Activated naive CD8-positive, alpha-beta T cell treated with anti-CD3 and anti-CD28 coated beads, Interleukin-2, amount 10 ng/mL, durations not matched to agents 7 days and 5 days (primary cell): ENCODE measurements at regions not wholly inside any gene's neighbourhood (a gene's known extent, or its start where the extent isn't known, plus 50 kb on each side); places are given as distances from the start of the nearest gene placed in this dataset.

Source experiments
- ATAC-seq: fragments of 150-1000 bp; cut with Tn5 transposase; one replicate; pipeline ENCODE4 v1.10.0; 2021; ENCODE audit warnings: low read depth, moderate library complexity
- POLR2A ChIA-PET: fragments of 350-600 bp; sonication (Branson Sonifier 250); formaldehyde crosslinking; loops from one replicate; lab custom pipeline; 2021; ENCODE audit warnings: antibody characterized with exemption; lab: Charles Lee
- DNase-seq: peaks from one replicate; pipeline ENCODE4 v3.0.0; 2021
- H3K27ac Mint-ChIP-seq: one replicate; pipeline ENCODE4 v1.8.0; 2022; ENCODE audit warnings: mild to moderate bottlenecking, mixed read lengths
- H3K27me3 Mint-ChIP-seq: one replicate; pipeline ENCODE4 v1.8.0; 2022; ENCODE audit warnings: mild to moderate bottlenecking, moderate library complexity, mixed read lengths
- H3K36me3 Mint-ChIP-seq: one replicate; pipeline ENCODE4 v1.8.0; 2021; ENCODE audit warnings: mild to moderate bottlenecking, mixed read lengths
- H3K4me1 Mint-ChIP-seq: one replicate; pipeline ENCODE4 v1.8.0; 2021; ENCODE audit warnings: mixed read lengths
- H3K4me3 Mint-ChIP-seq: one replicate; pipeline ENCODE4 v1.8.0; 2022; ENCODE audit warnings: mild to moderate bottlenecking, moderate library complexity, mixed read lengths
- H3K9me3 Mint-ChIP-seq: one replicate; pipeline ENCODE4 v1.8.0; 2021; ENCODE audit warnings: mixed read lengths

DNA sequence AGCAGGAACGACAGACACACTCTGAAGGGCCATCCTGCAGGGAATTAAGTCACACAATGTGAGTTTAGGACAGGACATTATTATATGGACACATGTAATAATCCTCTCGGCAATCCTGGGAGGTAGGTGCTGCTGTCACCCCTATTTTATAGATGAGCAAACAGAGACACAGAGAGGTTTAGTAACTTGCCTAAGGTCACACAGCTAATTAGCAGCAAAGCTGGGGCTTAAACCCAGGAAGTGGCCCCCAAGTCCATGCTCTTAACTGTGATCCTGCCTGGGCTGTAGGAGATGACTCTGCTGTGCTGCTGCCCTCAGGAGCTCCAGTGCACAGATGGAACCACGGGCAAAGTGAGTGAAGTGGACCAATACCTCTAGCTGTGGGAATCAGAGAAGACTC is 660.0 kb downstream of the PTPRU start:
- Mint-ChIP-seq H3K36me3 (no peaks in the 10 kb centered on the region), H3K27ac (no peak overlapping the region), H3K4me3 (no peak overlapping the region), H3K4me1 (no peaks in the 10 kb centered on the region), H3K27me3 (peaks cover 14% of the 10 kb centered on the region), H3K9me3 (no peaks in the 10 kb centered on the region)
- DNase-seq (no peak), ATAC-seq (no peak)
- POLR2A ChIA-PET: no interaction called here

DNA sequence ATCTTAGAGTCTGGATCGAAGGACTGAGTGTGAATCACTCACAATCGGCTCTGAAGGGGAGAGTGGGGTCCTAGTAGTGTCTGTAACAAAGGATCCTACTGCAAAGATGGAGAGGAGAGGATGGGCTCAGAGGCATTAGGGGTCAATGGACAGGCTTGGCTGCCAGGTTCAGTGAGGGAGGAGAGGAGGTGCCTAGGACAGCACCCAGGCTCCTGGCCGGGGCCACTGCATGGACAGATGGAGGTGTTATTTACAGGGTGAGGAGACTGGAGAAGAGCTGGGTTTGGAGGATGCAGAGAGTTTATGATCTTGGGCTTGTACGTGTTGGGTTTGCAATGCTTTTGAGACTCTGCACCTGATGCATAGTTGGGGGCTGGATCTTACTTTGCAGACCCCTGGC is 658.9 kb downstream of the PTPRU start:
- Mint-ChIP-seq H3K27me3 (peaks cover 17% of the 10 kb centered on the region), H3K27ac (no peak overlapping the region), H3K4me3 (no peak overlapping the region), H3K9me3 (no peaks in the 10 kb centered on the region), H3K36me3 (no peaks in the 10 kb centered on the region), H3K4me1 (no peaks in the 10 kb centered on the region)
- POLR2A ChIA-PET: no interaction called here
- DNase-seq: no peak
- no peak for ATAC-seq

DNA sequence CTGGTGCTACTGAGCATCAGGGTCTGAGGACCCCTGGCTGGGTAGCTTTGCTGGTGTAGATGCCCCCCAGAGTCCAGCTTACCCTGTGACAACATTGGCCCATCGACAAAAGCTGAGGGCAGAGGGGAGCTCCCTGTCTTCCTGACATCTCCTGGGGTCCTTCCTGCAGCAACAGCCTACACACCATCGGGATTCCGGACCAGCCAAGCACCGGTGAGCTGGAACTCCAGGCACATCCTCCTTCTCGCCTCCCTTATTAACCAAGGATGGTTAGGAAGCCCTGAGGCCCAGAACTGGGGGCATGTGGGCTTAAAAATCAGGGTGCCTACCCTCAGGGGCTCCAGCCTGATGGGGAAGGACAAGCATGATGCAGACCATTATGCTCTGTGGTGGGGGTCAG is 658.0 kb downstream of the PTPRU start:
- no peaks in the 10 kb centered on the region for H3K9me3 Mint-ChIP-seq
- no peak overlapping the region for H3K27ac Mint-ChIP-seq
- no peak for ATAC-seq
- no peaks in the 10 kb centered on the region for H3K4me1 Mint-ChIP-seq
- no peak for DNase-seq
- H3K27me3 Mint-ChIP-seq: peaks cover 20% of the 10 kb centered on the region
- H3K36me3 Mint-ChIP-seq: no peaks in the 10 kb centered on the region
- no peak overlapping the region for H3K4me3 Mint-ChIP-seq
- POLR2A ChIA-PET: no interaction called here

DNA sequence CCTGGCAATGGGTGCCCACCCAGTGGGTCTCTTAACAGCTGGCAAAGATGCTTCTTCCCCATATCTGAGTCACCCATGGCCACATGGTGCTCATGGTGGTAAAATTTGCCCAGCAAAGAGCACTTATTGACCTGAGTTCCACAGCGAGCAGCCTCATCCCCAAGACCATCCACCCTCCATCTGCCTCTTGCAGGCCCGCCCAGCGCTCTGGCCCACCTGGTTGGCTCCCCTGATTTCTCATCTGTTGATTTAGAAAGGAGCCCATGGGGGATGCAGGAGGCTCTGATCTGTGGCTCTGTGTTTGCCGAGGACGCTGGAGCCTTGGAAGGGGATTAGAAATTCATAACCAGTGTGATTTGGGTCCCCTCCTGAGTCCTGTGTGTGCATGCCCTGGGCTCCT is 657.5 kb downstream of the PTPRU start:
- ATAC-seq: no peak
- POLR2A ChIA-PET: no interaction called here
- no peaks in the 10 kb centered on the region for H3K36me3 Mint-ChIP-seq
- no peaks in the 10 kb centered on the region for H3K9me3 Mint-ChIP-seq
- peaks cover 17% of the 10 kb centered on the region for H3K27me3 Mint-ChIP-seq
- H3K27ac Mint-ChIP-seq: no peak overlapping the region
- DNase-seq: no peak
- no peak overlapping the region for H3K4me3 Mint-ChIP-seq
- no peaks in the 10 kb centered on the region for H3K4me1 Mint-ChIP-seq

DNA sequence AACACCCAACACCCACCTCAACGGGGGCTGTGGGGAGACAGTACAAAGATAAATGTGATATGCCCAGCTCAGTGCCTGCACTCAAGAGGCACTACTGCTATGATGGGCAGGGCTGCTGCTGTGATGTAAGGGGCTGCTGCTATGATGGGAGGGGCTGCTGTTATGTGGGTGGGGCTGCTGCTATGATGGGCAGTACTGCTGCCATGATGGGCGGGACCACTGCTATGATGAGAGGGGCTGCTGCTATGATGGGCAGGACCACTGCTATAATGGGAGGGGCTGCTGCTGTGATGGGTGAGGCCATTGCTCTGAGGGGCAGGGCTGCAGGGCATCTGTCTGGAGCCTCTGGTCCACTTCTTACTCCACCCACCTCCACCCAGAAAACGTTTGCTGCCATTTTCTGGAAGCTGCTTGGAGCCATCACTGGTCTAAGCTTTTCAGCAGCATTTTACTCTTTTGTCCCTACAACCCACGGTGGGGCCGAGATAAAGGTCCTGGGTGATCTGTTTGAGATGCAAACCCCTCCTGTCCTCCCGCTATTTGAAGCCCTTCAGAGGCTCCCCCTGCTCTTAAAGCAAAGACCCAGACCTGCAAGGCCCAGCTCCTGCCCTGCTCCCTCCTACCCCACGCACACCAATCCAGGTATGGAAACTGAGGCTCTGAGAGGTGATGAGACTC is 656.9 kb downstream of the PTPRU start:
- no peaks in the 10 kb centered on the region for H3K36me3 Mint-ChIP-seq
- H3K27ac Mint-ChIP-seq: no peak overlapping the region
- no peaks in the 10 kb centered on the region for H3K4me1 Mint-ChIP-seq
- POLR2A ChIA-PET: no interaction called here
- H3K9me3 Mint-ChIP-seq: no peaks in the 10 kb centered on the region
- ATAC-seq: no peak
- H3K4me3 Mint-ChIP-seq: no peak overlapping the region
- H3K27me3 Mint-ChIP-seq: peaks cover 16% of the 10 kb centered on the region
- no peak for DNase-seq

DNA sequence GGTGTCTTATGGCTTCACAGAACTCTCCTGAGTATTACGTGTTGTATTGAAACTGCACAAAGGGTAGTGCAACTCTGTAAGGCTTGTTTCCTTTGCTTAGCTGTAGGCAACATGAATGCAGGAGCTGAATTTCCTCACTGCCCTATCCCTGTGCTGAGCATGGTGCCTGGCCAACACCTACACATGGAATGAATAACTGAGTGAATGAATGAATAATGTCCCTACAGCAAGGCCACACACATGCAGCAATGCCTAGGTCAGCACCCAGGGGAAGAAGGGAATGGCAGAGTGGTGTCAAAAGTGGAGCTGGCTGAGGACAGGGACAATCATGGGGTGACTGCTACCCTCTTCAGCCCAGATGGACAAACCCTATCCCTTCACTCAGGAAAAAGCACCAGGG is 655.9 kb downstream of the PTPRU start:
- POLR2A ChIA-PET: no interaction called here
- H3K4me1 Mint-ChIP-seq: no peaks in the 10 kb centered on the region
- no peak overlapping the region for H3K27ac Mint-ChIP-seq
- no peak overlapping the region for H3K4me3 Mint-ChIP-seq
- DNase-seq: no peak
- H3K36me3 Mint-ChIP-seq: no peaks in the 10 kb centered on the region
- no peaks in the 10 kb centered on the region for H3K9me3 Mint-ChIP-seq
- H3K27me3 Mint-ChIP-seq: peaks cover 15% of the 10 kb centered on the region
- no peak for ATAC-seq

DNA sequence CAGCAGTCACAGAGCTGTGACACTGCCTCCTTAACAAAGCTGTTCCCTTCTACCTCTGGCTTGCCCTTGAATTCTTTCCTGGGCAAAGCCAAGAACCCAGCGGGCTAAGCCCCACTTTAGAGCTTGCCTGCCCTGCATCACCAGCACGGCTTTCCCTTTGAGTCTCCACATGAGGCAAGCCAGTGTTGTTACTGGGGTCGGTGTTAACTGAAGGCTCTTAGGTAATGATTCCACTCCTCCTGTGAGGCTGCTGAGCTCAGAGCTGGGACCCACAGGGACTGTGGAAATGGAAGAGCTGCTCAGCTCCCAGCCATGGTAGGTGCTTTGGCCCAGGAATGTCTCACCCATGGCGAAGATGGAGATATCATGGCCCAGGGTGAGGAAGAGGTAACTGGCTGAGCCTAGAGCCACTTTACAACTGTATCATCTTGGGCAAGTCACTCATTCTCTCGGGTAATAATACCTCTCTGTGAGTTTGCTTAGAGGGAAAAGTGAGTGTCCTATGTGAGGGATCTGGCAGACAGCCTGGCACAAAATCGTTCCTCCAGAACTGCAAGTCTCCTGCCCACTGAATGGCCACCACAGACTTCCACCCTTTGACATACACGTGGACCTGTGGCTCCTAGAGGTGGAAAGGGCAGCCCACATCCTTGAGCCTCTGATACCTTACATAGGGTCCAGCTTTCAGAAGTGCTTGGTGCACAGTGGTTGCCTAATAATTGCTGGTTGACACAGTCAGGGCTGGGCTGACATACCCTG is 654.1 kb downstream of the PTPRU start:
- no peaks in the 10 kb centered on the region for H3K9me3 Mint-ChIP-seq
- H3K36me3 Mint-ChIP-seq: no peaks in the 10 kb centered on the region
- H3K4me1 Mint-ChIP-seq: no peaks in the 10 kb centered on the region
- no peak for ATAC-seq
- H3K27me3 Mint-ChIP-seq: peaks cover 15% of the 10 kb centered on the region
- POLR2A ChIA-PET: no interaction called here
- no peak overlapping the region for H3K27ac Mint-ChIP-seq
- H3K4me3 Mint-ChIP-seq: no peak overlapping the region
- no peak for DNase-seq

DNA sequence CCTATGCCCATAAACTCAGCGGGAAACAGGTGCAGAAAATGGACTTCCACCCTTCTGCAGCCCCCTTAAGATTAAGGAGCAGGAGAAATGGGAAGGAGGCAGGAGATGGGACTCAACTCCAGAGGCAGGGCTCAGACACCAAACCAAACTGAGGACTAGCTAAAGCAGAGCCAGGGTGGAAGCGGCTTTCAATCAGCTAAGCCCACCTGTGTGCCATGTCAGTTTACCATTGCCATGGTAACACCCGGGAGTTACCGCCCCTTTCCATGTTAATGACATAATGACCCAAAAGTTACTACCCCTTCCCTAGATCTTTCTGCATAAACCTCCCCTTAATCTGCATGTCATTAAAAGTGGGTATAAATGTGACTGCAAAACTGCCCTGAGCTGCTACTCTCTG is 653.5 kb downstream of the PTPRU start:
- POLR2A ChIA-PET: no interaction called here
- H3K27me3 Mint-ChIP-seq: peaks cover 15% of the 10 kb centered on the region
- no peak for ATAC-seq
- no peak for DNase-seq
- no peak overlapping the region for H3K4me3 Mint-ChIP-seq
- no peak overlapping the region for H3K27ac Mint-ChIP-seq
- no peaks in the 10 kb centered on the region for H3K4me1 Mint-ChIP-seq
- no peaks in the 10 kb centered on the region for H3K9me3 Mint-ChIP-seq
- H3K36me3 Mint-ChIP-seq: no peaks in the 10 kb centered on the region

DNA sequence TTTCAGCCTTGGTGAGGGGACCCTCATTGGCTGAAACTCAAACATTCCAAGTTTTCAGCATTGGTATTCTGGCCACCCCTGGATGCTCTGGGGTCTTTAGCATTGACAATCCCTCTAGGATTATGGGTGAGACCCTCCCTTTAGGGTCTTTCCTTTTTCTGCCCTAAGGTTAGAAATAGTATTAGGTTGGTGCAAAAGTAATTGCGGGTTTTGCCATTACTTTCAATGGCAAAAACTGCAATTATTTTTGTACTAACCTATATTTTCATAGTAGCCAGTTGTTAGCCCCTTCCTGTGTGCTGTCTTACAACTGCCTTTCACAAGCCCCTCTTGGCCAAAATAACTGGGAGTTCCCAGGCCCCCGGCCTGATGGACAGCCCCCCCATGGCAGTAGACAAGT is 648.4 kb downstream of the PTPRU start:
- POLR2A ChIA-PET: no interaction called here
- H3K27me3 Mint-ChIP-seq: peaks cover 2% of the 10 kb centered on the region
- DNase-seq: no peak
- no peaks in the 10 kb centered on the region for H3K9me3 Mint-ChIP-seq
- H3K4me3 Mint-ChIP-seq: no peak overlapping the region
- ATAC-seq: no peak
- H3K36me3 Mint-ChIP-seq: no peaks in the 10 kb centered on the region
- H3K27ac Mint-ChIP-seq: no peak overlapping the region
- no peaks in the 10 kb centered on the region for H3K4me1 Mint-ChIP-seq

DNA sequence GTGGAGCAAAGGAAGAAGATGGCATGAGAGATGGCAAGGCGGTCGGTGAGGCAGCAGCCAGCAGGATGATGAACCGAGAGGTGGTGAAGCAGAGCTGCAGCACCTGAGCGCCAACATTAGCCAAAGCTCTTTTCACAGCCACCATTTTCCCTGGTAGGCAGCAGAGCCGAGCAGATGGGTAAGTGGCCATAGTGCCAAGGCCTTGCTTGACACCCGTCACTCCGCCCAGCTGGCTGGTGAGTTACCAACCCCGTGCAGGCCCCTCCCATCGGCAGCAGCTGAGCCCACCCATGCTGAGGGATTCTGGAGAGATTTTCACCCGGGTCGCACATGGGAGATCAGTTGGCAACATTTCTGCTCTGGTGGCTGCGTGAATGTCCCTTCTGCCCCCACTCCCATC is 647.7 kb downstream of the PTPRU start:
- no peak for DNase-seq
- no peaks in the 10 kb centered on the region for H3K4me1 Mint-ChIP-seq
- no peak for ATAC-seq
- no peak overlapping the region for H3K4me3 Mint-ChIP-seq
- H3K27me3 Mint-ChIP-seq: peaks cover 2% of the 10 kb centered on the region
- POLR2A ChIA-PET: no interaction called here
- H3K36me3 Mint-ChIP-seq: no peaks in the 10 kb centered on the region
- no peaks in the 10 kb centered on the region for H3K9me3 Mint-ChIP-seq
- H3K27ac Mint-ChIP-seq: no peak overlapping the region

DNA sequence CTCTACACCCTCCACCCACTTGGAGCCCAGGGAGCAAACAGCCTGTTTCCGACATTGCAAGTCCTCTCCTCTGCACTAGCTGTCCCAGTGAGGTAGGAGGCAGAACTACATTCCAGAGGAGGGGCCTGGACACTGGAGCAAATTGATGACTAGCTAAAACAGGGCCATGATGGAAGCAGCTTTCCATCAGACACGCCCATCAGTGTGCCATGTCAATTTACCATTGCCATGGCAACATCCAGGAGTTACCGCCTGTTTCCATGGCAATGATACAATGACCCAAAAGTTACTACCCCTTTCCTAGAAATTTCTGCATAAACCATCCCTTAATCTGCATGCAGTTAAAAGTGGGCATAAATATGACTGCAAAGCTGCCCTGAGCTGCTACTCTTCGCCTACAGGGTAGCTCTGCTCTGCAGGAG is 647.1 kb downstream of the PTPRU start:
- H3K27ac Mint-ChIP-seq: no peak overlapping the region
- no peak overlapping the region for H3K4me3 Mint-ChIP-seq
- H3K4me1 Mint-ChIP-seq: no peaks in the 10 kb centered on the region
- H3K36me3 Mint-ChIP-seq: no peaks in the 10 kb centered on the region
- H3K9me3 Mint-ChIP-seq: no peaks in the 10 kb centered on the region
- peaks cover 2% of the 10 kb centered on the region for H3K27me3 Mint-ChIP-seq
- DNase-seq (no peak), ATAC-seq (no peak)
- POLR2A ChIA-PET: no interaction called here

DNA sequence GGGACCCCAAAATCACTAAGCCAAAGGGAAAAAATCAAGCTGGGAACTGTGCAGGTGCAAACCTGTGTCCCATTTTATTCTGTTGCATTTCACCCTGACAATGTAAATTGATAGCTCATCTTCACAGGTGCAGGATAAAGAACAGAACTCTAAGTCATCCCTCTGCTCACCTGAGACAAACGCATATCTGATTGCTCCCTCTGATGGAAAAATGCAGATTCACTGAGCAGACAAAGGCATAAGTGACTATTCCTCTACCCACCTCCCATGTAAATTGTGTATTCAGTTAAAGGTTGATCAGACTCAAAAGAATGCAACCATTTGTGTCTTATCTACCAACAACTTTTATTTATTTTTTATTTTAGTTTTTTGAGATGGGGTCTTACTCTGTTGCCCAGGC is 644.2 kb downstream of the PTPRU start:
- ATAC-seq (no peak), DNase-seq (no peak)
- no peak overlapping the region for H3K4me3 Mint-ChIP-seq
- no peak overlapping the region for H3K27ac Mint-ChIP-seq
- H3K36me3 Mint-ChIP-seq: no peaks in the 10 kb centered on the region
- no peaks in the 10 kb centered on the region for H3K4me1 Mint-ChIP-seq
- no peaks in the 10 kb centered on the region for H3K27me3 Mint-ChIP-seq
- H3K9me3 Mint-ChIP-seq: no peaks in the 10 kb centered on the region
- POLR2A ChIA-PET: no interaction called here

DNA sequence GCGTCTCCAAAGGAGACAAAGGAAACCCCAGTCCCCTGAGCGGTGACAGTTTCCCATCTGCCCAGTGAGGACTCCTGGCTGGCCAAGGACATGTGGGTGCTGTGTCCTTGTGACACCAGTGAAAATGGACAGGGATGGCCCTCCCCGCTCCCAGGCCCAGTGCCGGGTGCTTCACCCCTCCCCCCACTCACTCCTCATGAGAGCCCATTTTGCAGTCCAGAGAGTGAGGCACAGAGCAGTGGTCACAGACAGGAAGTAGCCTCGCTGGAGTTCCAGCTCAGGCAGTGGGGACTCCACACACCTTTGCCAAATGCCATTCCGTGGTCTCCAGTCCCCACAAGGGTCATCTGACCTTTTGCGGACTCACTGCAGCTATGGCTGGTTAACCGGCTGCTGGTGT is 642.9 kb downstream of the PTPRU start:
- Mint-ChIP-seq H3K36me3 (no peaks in the 10 kb centered on the region), H3K4me1 (no peaks in the 10 kb centered on the region), H3K4me3 (no peak overlapping the region), H3K9me3 (no peaks in the 10 kb centered on the region), H3K27me3 (no peaks in the 10 kb centered on the region), H3K27ac (no peak overlapping the region)
- POLR2A ChIA-PET: no interaction called here
- ATAC-seq: no peak
- no peak for DNase-seq

DNA sequence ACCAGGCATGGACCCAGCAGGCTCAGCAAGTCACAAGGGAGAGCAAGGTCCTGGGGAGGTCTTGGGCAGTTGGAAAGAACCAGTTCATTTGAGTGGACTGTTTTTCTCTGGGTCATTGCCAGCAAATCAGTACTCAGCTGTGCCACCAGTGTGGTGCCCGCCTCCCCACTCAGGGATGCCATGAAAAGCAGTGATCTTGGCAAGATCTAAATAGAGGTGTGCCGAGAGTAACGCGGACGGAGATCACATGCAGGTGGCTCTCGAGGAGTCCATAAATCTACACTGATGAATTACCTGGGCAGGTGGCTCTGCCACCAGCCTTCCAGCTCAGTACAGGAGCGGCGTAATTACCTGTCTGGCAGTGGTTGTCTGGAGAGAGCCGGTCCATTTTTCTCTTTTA is 642.2 kb downstream of the PTPRU start:
- no peaks in the 10 kb centered on the region for H3K4me1 Mint-ChIP-seq
- no peaks in the 10 kb centered on the region for H3K27me3 Mint-ChIP-seq
- ATAC-seq (no peak), DNase-seq (no peak)
- H3K27ac Mint-ChIP-seq: no peak overlapping the region
- H3K36me3 Mint-ChIP-seq: no peaks in the 10 kb centered on the region
- H3K9me3 Mint-ChIP-seq: no peaks in the 10 kb centered on the region
- POLR2A ChIA-PET: no interaction called here
- no peak overlapping the region for H3K4me3 Mint-ChIP-seq
